H1 (cell line): ENCODE measurements at regions not wholly inside any gene's neighbourhood (a gene's known extent, or its start where the extent isn't known, plus 50 kb on each side); places are given as distances from the start of the nearest gene placed in this dataset.

Source experiments
- CTCF ChIA-PET: fragments of 300-600 bp; sonication (Branson Sonifier 250); formaldehyde crosslinking; loops from one replicate; lab custom pipeline; 2021; ENCODE audit not compliant: partially characterized antibody; lab: Charles Lee
- POLR2A ChIA-PET: fragments of 300-600 bp; sonication (Branson Sonifier 250); formaldehyde crosslinking; loops from one replicate; lab custom pipeline; 2021; ENCODE audit warnings: inconsistent platforms; ENCODE audit not compliant: partially characterized antibody; lab: Charles Lee
- DNase-seq, 2 experiments: peaks; one replicate each; pipeline versions ENCODE4 v3.0.0 to v3.0.0-alpha.2; 2010 to 2022; ENCODE audit warnings: low spot score in 2 of 2, low read depth in 1 of 2, mixed read lengths in 1 of 2
- FAIRE-seq: peaks from 2 replicates; lab custom pipeline; 2011; peaks lifted over from hg19 to GRCh38; lab: Jason Lieb, UNC
- H2AFZ ChIP-seq: 2 replicates; pipeline ENCODE4 v1.8.1; 2012; ENCODE audit warnings: low read length, inconsistent platforms
- H2AK5ac ChIP-seq: 2 replicates; pipeline ENCODE4 v1.6.1; 2013; ENCODE audit warnings: low read depth, low read length
- H2BK120ac ChIP-seq: replicated peaks from 2 replicates; pipeline ENCODE3; 2013; ENCODE audit warnings: low read depth, low read length, inconsistent platforms
- H2BK12ac ChIP-seq: 2 replicates; pipeline ENCODE4 v1.6.1; 2013; ENCODE audit warnings: low read depth, low read length
- H2BK15ac ChIP-seq: 2 replicates; pipeline ENCODE4 v1.6.1; 2013; ENCODE audit warnings: low read length
- H2BK20ac ChIP-seq: 2 replicates; pipeline ENCODE4 v1.6.1; 2013; ENCODE audit warnings: low read length
- H2BK5ac ChIP-seq: 2 replicates; pipeline ENCODE4 v1.6.1; 2013; ENCODE audit warnings: low read depth, low read length
- H3K14ac ChIP-seq: 2 replicates; pipeline ENCODE4 v1.6.1; 2013; ENCODE audit warnings: inconsistent platforms; ENCODE audit not compliant: insufficient read length
- H3K18ac ChIP-seq: 2 replicates; pipeline ENCODE4 v1.6.1; 2013; ENCODE audit warnings: low read length; ENCODE audit errors: extremely low read depth
- H3K23ac ChIP-seq: 2 replicates; pipeline ENCODE4 v1.6.1; 2013; ENCODE audit warnings: inconsistent platforms; ENCODE audit not compliant: insufficient read length
- H3K23me2 ChIP-seq: 2 replicates; pipeline ENCODE4 v1.6.1; 2013; ENCODE audit warnings: low read depth, low read length
- H3K27ac ChIP-seq: 2 replicates; pipeline ENCODE4 v1.6.1; 2011; ENCODE audit warnings: low read depth, low read length, inconsistent platforms
- H3K27me3 ChIP-seq, 4 experiments: replicated peaks in 1 of 4; 1 replicate in 1 of 4; 2 replicates in 3 of 4; pipeline versions ENCODE4 v1.6.1 to v1.8.1; 2011 to 2013; ENCODE audit warnings: low read length in 3 of 4, mild to moderate bottlenecking in 3 of 4, inconsistent platforms in 2 of 4, mixed read lengths in 2 of 4, moderate library complexity in 1 of 4; ENCODE audit not compliant: control insufficient read depth in 3 of 4, insufficient read depth in 3 of 4; ENCODE audit errors: extremely low read depth in 1 of 4
- H3K36me3 ChIP-seq, 4 experiments: 2 replicates each; pipeline versions ENCODE4 v1.6.1 to v1.8.1; 2011 to 2013; ENCODE audit warnings: mild to moderate bottlenecking in 4 of 4, low read length in 3 of 4, moderate library complexity in 2 of 4, control low read depth in 1 of 4, inconsistent platforms in 1 of 4; ENCODE audit not compliant: insufficient read depth in 4 of 4, control insufficient read depth in 2 of 4
- H3K4ac ChIP-seq: replicated peaks from 2 replicates; pipeline ENCODE3; 2013; ENCODE audit warnings: low read length, low read depth, mixed read lengths, inconsistent platforms; ENCODE audit not compliant: insufficient read length
- H3K4me1 ChIP-seq, 4 experiments: replicated peaks in 1 of 4; 1 replicate in 1 of 4; 2 replicates in 3 of 4; pipeline versions ENCODE4 v1.6.1 to v1.8.1; 2011 to 2013; ENCODE audit warnings: low read length in 3 of 4, inconsistent platforms in 2 of 4, mixed read lengths in 1 of 4; ENCODE audit not compliant: insufficient read depth in 4 of 4, control insufficient read depth in 3 of 4
- H3K4me2 ChIP-seq, 2 experiments: 2 replicates each; pipeline versions ENCODE4 v1.6.1 to v1.8.1; 2011 to 2013; ENCODE audit warnings: low read depth in 2 of 2, low read length in 2 of 2, control low read depth in 1 of 2, inconsistent platforms in 1 of 2, mild to moderate bottlenecking in 1 of 2; ENCODE audit not compliant: insufficient read depth in 1 of 2
- H3K4me3 ChIP-seq, 4 experiments: fragments of 200-600, 300-600 bp in 1 of 4; sonication (generic), shearing (Covaris generic), sonication (Bioruptor Twin) in 1 of 4; 2 replicates each; pipeline versions ENCODE4 v1.5.1 to v1.8.1; 2011 to 2016; ENCODE audit warnings: low read length in 4 of 4, low read depth in 3 of 4, control low read depth in 2 of 4, inconsistent platforms in 2 of 4, mild to moderate bottlenecking in 2 of 4, mixed read lengths in 1 of 4, moderate library complexity in 1 of 4; ENCODE audit not compliant: insufficient read depth in 2 of 4; ENCODE audit errors: extremely low read depth in 1 of 4
- H3K56ac ChIP-seq: replicated peaks from 2 replicates; pipeline ENCODE3; 2013; ENCODE audit warnings: low read depth, mild to moderate bottlenecking, mixed read lengths, low read length, inconsistent platforms; ENCODE audit not compliant: insufficient read length
- H3K79me1 ChIP-seq: 2 replicates; pipeline ENCODE4 v1.6.1; 2013; ENCODE audit warnings: low read depth, low read length, control low read depth
- H3K79me2 ChIP-seq, 2 experiments: 2 replicates each; pipeline versions ENCODE4 v1.6.1 to v1.8.1; 2012 to 2013; ENCODE audit warnings: low read length in 2 of 2, mild to moderate bottlenecking in 2 of 2, inconsistent platforms in 1 of 2; ENCODE audit not compliant: insufficient read depth in 2 of 2, control insufficient read depth in 1 of 2
- H3K9ac ChIP-seq, 4 experiments: replicated peaks in 1 of 4; 1 replicate in 1 of 4; 2 replicates in 3 of 4; pipeline versions ENCODE4 v1.6.1 to v1.8.1; 2011 to 2013; ENCODE audit warnings: low read depth in 3 of 4, low read length in 3 of 4, control low read depth in 2 of 4, mild to moderate bottlenecking in 2 of 4, moderate library complexity in 2 of 4, inconsistent platforms in 1 of 4; ENCODE audit errors: extremely low read depth in 1 of 4
- H3K9me3 ChIP-seq, 2 experiments: 2 replicates each; pipeline versions ENCODE4 v1.6.1 to v1.8.1; 2012 to 2013; ENCODE audit warnings: mild to moderate bottlenecking in 2 of 2, moderate library complexity in 2 of 2, control low read depth in 1 of 2, inconsistent platforms in 1 of 2, low read depth in 1 of 2, low read length in 1 of 2, mixed read lengths in 1 of 2; ENCODE audit not compliant: insufficient read depth in 2 of 2
- H4K20me1 ChIP-seq, 2 experiments: replicated peaks in 1 of 2; 2 replicates each; pipeline versions ENCODE3 to v1.8.1; 2011 to 2013; ENCODE audit warnings: inconsistent platforms in 2 of 2, low read length in 2 of 2, mild to moderate bottlenecking in 1 of 2; ENCODE audit not compliant: insufficient read depth in 2 of 2, control insufficient read depth in 1 of 2
- H4K5ac ChIP-seq: 2 replicates; pipeline ENCODE4 v1.6.1; 2013; ENCODE audit warnings: low read length, low read depth, mixed read lengths, inconsistent platforms; ENCODE audit not compliant: insufficient read length
- H4K8ac ChIP-seq: 2 replicates; pipeline ENCODE4 v1.8.0; 2013; ENCODE audit warnings: mild to moderate bottlenecking, moderate library complexity, low read length, inconsistent platforms; ENCODE audit not compliant: insufficient read depth; ENCODE audit errors: extremely low read depth
- H4K91ac ChIP-seq: replicated peaks from 2 replicates; pipeline ENCODE3; 2013; ENCODE audit warnings: low read length, mixed read lengths, inconsistent platforms; ENCODE audit not compliant: insufficient read length
- BCL11A ChIP-seq, 2 experiments: IDR thresholded peaks; one replicate each; pipeline ENCODE4 v1.6.1; 2011; ENCODE audit warnings: low read depth in 2 of 2, low read length in 2 of 2, mild to moderate bottlenecking in 2 of 2
- CBX8 ChIP-seq: fragments of 300-800, 300-1000 bp; sonication (generic); IDR thresholded peaks from 2 replicates; pipeline ENCODE4 v1.7.1; 2016; ENCODE audit warnings: low read depth, low read length, borderline replicate concordance
- KDM5A ChIP-seq: fragments of 200-600 bp; IDR thresholded peaks from 2 replicates; pipeline ENCODE4 v1.7.1; 2012; ENCODE audit warnings: mild to moderate bottlenecking, low read length, inconsistent platforms, mixed read lengths
- PHF8 ChIP-seq: fragments of 200-600 bp; sonication (generic); conservative IDR thresholded peaks from 2 replicates; pipeline ENCODE4 v1.7.1; 2012; ENCODE audit warnings: low read depth, mild to moderate bottlenecking, inconsistent platforms, low read length, moderate library complexity
- SIRT6 ChIP-seq: IDR thresholded peaks from one replicate; pipeline ENCODE4 v1.7.1; 2012; ENCODE audit warnings: low read length, inconsistent platforms
- SIX5 ChIP-seq: IDR thresholded peaks from 2 replicates; pipeline ENCODE4 v1.6.1; 2011; ENCODE audit warnings: mild to moderate bottlenecking, low read depth, low read length
- SP4 ChIP-seq: IDR thresholded peaks from 2 replicates; pipeline ENCODE4 v1.6.1; 2012; ENCODE audit warnings: low read length, inconsistent platforms
- WGBS, 2 experiments: shearing (Covaris generic) in 1 of 2; methylation state at CpG; one replicate each; pipeline versions ENCODE4 v1.1.6 to v1.1.7; 2013 to 2015; ENCODE audit warnings: low lambda C conversion rate in 2 of 2, mixed read lengths in 2 of 2, inconsistent platforms in 1 of 2, low coverage in 1 of 2, missing lambda C conversion rate in 1 of 2; ENCODE audit not compliant: insufficient replicate concordance in 2 of 2, insufficient coverage in 1 of 2, insufficient read length in 1 of 2; ENCODE audit errors: extremely low coverage in 1 of 2, missing lambda C conversion rate in 1 of 2; 5-methylcytosine and 5-hydroxymethylcytosine counted together
- TF ChIP-seq, protein P1 (sequence below): IDR thresholded peaks from 2 replicates; pipeline ENCODE4 v1.6.1; 2011; ENCODE audit warnings: low read length, improper control_type of control experiment
- TF ChIP-seq, protein P2 (sequence below): IDR thresholded peaks from 2 replicates; pipeline ENCODE4 v1.6.1; 2011; ENCODE audit warnings: low read depth, mild to moderate bottlenecking, low read length; ENCODE audit not compliant: insufficient read depth
- TF ChIP-seq, protein P3 (sequence below): IDR thresholded peaks from 2 replicates; pipeline ENCODE4 v1.6.1; 2012; ENCODE audit warnings: inconsistent platforms

DNA sequence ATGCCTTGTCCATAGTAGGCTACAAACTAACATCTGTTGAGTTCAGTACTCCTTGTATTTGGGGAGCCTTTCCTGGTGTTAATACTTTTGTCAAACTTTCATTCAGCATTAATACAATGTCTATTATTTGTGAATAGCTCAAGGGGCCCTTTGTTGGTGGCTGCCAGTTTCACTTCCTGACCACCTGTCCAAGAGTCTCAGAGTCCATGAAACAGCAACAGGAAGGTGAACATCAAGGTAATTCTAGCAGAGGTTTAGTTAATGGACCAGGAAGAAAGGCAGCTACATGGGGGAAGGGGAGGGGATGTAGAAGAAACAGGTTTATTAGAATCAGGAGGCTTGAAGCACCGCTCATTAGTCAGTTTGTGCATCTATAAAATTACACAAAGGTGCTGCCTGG lies 386.9 kb downstream of the PDCD6IP start:
- Histone ChIP-seq H3K4me3 (no peak overlapping the region), H3K36me3 (no peaks in the 10 kb centered on the region; a peak in 1 of 8 replicates), H3K4me1 (peaks cover 0 to 7% (median 3%) of the 10 kb centered on the region in 4 experiments; a peak in 3 of 7 replicates), H3K79me2 (no peaks in the 10 kb centered on the region), H3K27me3 (no peaks in the 10 kb centered on the region), H3K4me2 (no peak overlapping the region), H3K9me3 (no peaks in the 10 kb centered on the region), H3K14ac (no peak overlapping the region), H2AK5ac (no peak overlapping the region), H4K8ac (no peak overlapping the region), H2BK15ac (no peak overlapping the region), H3K56ac (no peak overlapping the region), H2AFZ (no peak overlapping the region), H3K18ac (no peak overlapping the region), H2BK5ac (no peak overlapping the region), H3K4ac (no peak overlapping the region), H2BK120ac (no peak overlapping the region), H4K91ac (no peak overlapping the region), H3K79me1 (no peaks in the 10 kb centered on the region), H3K27ac (no peak overlapping the region), H4K5ac (no peak overlapping the region), H4K20me1 (no peaks in the 10 kb centered on the region), H3K9ac (no peak overlapping the region), H2BK20ac (no peak overlapping the region), H3K23ac (no peak overlapping the region), H3K23me2 (no peaks in the 10 kb centered on the region), H2BK12ac (no peak overlapping the region)
- 95% methylated on average over 1 of the region's 1 CpG; no CpG with 5 or more reads in 1 of the 2 experiments for WGBS, 2 experiments
- FAIRE-seq (no peak), DNase-seq (no peak)
- ChIA-PET CTCF (no interaction called here), POLR2A (no interaction called here)
- no peak for TF ChIP-seq PHF8
- TF ChIP-seq SP4 = no peak
- TF ChIP-seq KDM5A = no peak
- TF ChIP-seq, protein P1, sequence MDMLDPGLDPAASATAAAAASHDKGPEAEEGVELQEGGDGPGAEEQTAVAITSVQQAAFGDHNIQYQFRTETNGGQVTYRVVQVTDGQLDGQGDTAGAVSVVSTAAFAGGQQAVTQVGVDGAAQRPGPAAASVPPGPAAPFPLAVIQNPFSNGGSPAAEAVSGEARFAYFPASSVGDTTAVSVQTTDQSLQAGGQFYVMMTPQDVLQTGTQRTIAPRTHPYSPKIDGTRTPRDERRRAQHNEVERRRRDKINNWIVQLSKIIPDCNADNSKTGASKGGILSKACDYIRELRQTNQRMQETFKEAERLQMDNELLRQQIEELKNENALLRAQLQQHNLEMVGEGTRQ = no peak
- TF ChIP-seq, protein P2, sequence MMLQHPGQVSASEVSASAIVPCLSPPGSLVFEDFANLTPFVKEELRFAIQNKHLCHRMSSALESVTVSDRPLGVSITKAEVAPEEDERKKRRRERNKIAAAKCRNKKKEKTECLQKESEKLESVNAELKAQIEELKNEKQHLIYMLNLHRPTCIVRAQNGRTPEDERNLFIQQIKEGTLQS = no peak
- no peak for TF ChIP-seq SIX5
- no peak for TF ChIP-seq SIRT6
- TF ChIP-seq, protein P3, sequence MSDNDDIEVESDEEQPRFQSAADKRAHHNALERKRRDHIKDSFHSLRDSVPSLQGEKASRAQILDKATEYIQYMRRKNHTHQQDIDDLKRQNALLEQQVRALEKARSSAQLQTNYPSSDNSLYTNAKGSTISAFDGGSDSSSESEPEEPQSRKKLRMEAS = no peak
- TF ChIP-seq BCL11A (IDR thresholded peaks at IDR 0.05; ENCODE audit: low read depth in 2 of 2, low read length in 2 of 2) = no peak
- no peak for TF ChIP-seq CBX8
